ENCODE measurements at regions not wholly inside any gene's neighbourhood (a gene's known extent, or its start where the extent isn't known, plus 50 kb on each side); places are given as distances from the start of the nearest gene placed in this dataset.
A peak's percentile ranks its signal among the peaks of the same experiment; 100 is the strongest.
"Not testable (repeated sequence)": the region's sequence is repeated elsewhere in the genome, so short reads cannot be mapped to it uniquely, and the experiment has no call there.

DNA sequence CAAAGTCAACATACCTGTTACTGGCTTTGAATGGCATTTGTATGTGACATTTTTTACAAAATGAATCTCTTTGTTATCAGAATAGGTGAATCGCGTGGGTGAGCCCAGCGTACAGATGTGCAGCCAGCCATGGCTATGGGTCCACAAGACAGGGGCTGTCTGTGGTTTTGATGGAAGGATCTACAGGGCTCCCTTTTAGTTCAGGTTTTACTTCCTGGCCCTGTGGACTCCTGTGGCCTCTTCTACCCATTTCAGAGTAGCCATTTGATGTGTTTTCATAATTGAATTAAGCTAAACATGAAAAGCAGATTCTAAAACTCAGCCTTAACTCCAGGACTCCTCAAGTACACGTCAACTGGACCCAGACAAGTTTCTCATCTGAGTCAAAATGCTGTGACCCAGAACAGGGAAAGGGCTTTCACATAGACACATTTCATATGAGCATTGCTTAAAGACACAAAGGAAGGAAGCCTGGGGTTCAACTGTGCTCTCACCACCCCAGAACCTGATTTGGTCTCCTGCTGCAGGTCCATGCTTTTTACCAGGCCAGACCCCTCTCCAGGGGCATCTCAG, 105.3 kb upstream of the NAA20 start:
- no peak for TF ChIP-seq GATA1 (IDR thresholded peaks at IDR 0.05; ENCODE audit: low read depth, low read length)
- TF ChIP-seq POLR2A (IDR thresholded peaks at IDR 0.05; ENCODE audit: low read length) = no peak
- DNase-seq = no peak

DNA sequence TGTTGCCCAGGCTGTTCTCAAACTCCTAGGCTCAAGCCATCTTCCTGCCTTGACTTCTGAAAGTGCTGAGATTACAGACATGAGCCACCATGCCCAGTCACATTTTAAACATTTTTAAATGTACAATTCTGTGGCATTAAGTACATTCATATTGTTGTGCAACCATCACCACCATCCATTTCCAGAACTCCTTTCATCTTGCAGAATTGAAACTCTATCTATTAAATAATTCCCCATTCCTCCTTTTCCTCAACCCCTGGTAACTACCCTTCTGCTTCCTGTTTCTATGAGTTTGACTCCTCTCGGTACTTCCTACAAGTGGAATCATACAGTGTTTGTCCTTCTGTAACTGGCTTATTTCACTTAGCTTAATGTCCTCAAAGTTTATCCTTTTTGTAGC, 103.8 kb upstream of the NAA20 start:
- no peak for DNase-seq
- no peak for TF ChIP-seq POLR2A (IDR thresholded peaks at IDR 0.05; ENCODE audit: low read length)
- TF ChIP-seq GATA1 (IDR thresholded peaks at IDR 0.05; ENCODE audit: low read depth, low read length) = no peak

GRCh38 chr20:19913927-19914614, 103.1 kb upstream of the NAA20 start:
- DNase-seq = no peak

GRCh38 chr20:19915111-19915798, 101.9 kb upstream of the NAA20 start:
- TF ChIP-seq GATA1 (IDR thresholded peaks at IDR 0.05; ENCODE audit: low read depth, low read length) (no peak), POLR2A (IDR thresholded peaks at IDR 0.05; ENCODE audit: low read length) (no peak)
- DNase-seq = no peak

More at GRCh38 chr20:19913927-19914614, 103.1 kb upstream of the NAA20 start:
- TF ChIP-seq GATA1 (IDR thresholded peaks at IDR 0.05; ENCODE audit: low read depth, low read length) = no peak
- TF ChIP-seq POLR2A (IDR thresholded peaks at IDR 0.05; ENCODE audit: low read length) = no peak

DNA sequence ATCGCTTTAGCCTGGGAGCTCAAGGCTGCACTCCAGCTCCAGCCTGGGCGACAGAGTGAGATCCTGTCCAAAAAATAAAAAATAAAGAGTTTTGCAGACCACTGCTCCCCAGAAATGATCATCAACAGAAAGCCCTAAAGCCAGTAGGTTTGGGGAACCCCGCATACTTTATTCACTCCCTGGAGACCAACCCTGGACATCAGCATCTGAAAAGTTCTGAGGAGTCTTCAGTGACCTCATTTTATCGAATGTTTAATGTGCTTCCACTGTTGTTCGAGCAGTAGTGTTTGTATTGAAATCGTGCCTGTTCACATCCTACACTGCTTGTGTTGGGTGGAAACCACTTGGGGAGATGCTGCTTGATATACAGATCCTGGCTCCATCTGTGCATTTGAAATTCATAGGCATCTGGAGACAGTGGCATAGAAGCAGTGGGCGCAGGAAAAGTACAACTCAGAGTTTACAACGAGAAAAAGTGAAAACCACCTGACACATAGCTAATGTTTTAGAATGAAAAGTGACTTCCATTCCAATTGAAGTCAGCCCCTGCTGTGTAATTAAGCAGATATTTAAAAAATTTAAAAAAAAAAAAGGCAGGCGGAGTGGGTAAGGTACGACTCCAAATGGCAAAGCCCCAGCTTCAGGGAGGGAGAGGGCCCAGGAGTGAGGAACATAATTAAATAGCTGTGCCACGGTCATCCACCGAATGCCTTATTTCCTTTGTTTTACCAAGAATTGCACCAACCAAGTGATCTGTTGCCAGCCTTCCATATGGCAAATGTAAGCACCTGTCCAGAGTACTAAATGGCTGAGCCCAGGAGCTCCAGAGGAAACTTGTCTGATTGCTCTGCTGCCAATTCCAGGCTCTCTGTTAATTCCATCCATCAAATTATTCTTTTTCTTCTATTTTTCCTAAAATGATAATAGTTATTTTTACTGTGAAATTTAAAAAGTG, 100.4 kb upstream of the NAA20 start:
- DNase-seq = no peak
- TF ChIP-seq POLR2A (IDR thresholded peaks at IDR 0.05; ENCODE audit: low read length) = no peak
- TF ChIP-seq GATA1 (IDR thresholded peaks at IDR 0.05; ENCODE audit: low read depth, low read length) = no peak

- TF ChIP-seq GATA1 (IDR thresholded peaks at IDR 0.05; ENCODE audit: low read depth, low read length) = no peak
- TF ChIP-seq POLR2A (IDR thresholded peaks at IDR 0.05; ENCODE audit: low read length) = no peak
- DNase-seq = no peak
Observed at GRCh38 chr20:19918965-19919329, 98.2 kb upstream of the NAA20 start.

DNA sequence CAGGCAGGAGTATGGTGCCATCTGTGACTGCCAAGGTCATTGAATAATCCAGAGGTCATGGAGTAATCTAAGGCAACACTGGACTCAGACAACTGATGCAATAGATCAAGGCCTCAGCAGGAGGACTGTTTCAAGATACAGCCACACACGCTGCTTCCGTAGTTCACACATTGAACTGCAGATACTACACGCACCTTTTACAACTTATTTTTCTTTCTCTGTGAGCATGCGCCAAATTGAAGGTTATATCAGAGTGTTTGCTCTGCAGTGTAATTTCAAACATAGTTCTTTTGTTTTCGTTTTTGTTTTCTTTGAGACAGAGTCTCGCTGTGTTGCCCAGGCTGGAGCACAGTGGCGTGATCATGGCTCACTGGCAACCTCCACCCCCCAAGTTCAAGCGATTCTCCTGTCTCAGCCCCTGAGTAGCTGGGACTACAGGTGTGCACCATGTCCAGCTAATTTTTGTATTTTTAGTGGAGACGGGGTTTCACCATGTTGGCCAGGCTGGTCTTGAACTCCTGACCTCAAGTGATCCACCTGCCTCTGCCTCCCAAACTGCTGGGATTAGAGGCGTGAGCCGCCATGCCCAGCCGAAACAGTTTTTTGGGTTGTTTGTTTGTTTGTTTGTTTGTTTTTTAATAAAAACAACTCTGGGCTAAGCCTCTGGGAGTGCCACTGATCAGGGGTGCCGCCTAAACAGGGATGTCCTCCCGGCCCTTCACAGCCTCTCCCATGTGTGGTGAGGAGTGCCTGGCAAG, 96.6 kb upstream of the NAA20 start:
- DNase-seq = no peak
- TF ChIP-seq POLR2A (IDR thresholded peaks at IDR 0.05; ENCODE audit: low read length) (no peak), GATA1 (IDR thresholded peaks at IDR 0.05; ENCODE audit: low read depth, low read length) (no peak)

DNA sequence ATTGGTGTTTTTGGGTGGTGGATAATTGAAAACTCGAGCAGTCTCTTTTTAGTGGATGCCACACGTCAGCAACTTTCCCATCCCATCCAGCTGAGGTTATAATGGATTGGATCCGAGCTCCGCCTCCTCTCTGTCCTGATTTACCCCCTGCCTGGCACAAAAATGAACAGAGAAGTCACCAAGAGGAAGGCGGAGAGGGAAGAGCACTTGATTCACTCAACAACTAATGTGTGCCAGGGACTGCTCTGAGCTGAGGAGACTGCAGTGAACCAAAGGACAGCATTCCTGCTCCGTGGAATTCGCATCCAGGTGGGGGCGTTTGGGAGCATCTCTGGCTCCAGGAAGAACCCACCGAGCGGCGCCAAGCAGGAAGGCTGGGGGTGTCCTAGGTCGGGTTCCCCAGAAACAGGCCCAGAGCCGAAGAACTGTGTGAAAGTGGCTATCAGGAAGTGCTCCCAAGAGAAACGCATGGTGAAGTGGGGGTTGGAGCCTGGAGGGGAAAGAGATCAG, 95.8 kb upstream of the NAA20 start:
- no peak for DNase-seq
- TF ChIP-seq GATA1 (IDR thresholded peaks at IDR 0.05; ENCODE audit: low read depth, low read length) (no peak), POLR2A (IDR thresholded peaks at IDR 0.05; ENCODE audit: low read length) (no peak)

- DNase-seq = not testable (repeated sequence)
Observed at GRCh38 chr20:19921829-19922228, 95.3 kb upstream of the NAA20 start.

- no peak for DNase-seq
- TF ChIP-seq POLR2A (IDR thresholded peaks at IDR 0.05; ENCODE audit: low read length) = no peak
- no peak for TF ChIP-seq GATA1 (IDR thresholded peaks at IDR 0.05; ENCODE audit: low read depth, low read length)
Observed at GRCh38 chr20:19922716-19923115, 94.4 kb upstream of the NAA20 start.

DNA sequence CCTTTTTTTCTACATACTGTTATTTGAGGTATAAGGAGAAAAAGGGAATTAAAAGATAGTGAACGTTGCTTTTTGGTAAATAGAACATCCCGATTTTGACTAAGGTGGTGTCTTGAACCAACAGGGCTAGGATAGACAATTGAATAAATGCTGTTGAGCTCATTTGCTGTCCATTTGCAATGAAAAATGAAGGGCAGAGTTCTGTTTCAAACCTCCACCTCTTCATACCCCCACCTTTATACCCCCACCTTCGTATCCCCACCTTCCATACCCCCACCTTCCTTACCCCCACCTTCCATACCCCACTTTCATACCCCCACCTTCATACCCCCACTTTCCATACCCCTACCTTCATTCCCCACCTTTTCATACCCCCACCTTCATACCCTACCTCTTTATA, 93.4 kb upstream of the NAA20 start:
- TF ChIP-seq GATA1 (IDR thresholded peaks at IDR 0.05; ENCODE audit: low read depth, low read length) (no peak), POLR2A (IDR thresholded peaks at IDR 0.05; ENCODE audit: low read length) (no peak)
- no peak for DNase-seq

- DNase-seq = peak; percentile 14 to 24
- TF ChIP-seq GATA1 (IDR thresholded peaks at IDR 0.05; ENCODE audit: low read depth, low read length) (no peak), POLR2A (IDR thresholded peaks at IDR 0.05; ENCODE audit: low read length) (no peak)
Observed at GRCh38 chr20:19924255-19924654, 92.9 kb upstream of the NAA20 start.

DNA sequence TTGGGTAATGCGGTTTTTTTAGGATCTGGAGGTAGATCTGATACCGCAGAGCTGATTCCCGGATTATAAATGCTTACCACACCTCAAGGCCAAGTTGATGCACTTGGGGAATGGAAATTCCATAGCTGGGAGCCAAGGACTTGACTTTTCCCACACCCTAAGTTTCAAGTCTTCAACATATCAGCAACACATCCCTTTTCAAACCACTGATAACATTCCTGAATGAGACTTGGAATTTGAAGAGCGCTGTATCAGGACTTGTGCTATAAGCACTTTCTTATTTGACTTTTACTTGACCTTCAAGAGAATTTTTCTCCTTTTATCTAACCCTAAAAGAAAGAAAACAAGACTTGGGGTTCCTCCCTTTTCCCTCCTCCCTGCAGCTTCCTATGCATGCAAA, 90.6 kb upstream of the NAA20 start:
- no peak for DNase-seq
- TF ChIP-seq GATA1 (IDR thresholded peaks at IDR 0.05; ENCODE audit: low read depth, low read length) = no peak
- no peak for TF ChIP-seq POLR2A (IDR thresholded peaks at IDR 0.05; ENCODE audit: low read length)
